ENCODE measurements at regions not wholly inside any gene's neighbourhood (a gene's known extent, or its start where the extent isn't known, plus 50 kb on each side); places are given as distances from the start of the nearest gene placed in this dataset.
"Not testable (repeated sequence)": the region's sequence is repeated elsewhere in the genome, so short reads cannot be mapped to it uniquely, and the experiment has no call there.

DNA sequence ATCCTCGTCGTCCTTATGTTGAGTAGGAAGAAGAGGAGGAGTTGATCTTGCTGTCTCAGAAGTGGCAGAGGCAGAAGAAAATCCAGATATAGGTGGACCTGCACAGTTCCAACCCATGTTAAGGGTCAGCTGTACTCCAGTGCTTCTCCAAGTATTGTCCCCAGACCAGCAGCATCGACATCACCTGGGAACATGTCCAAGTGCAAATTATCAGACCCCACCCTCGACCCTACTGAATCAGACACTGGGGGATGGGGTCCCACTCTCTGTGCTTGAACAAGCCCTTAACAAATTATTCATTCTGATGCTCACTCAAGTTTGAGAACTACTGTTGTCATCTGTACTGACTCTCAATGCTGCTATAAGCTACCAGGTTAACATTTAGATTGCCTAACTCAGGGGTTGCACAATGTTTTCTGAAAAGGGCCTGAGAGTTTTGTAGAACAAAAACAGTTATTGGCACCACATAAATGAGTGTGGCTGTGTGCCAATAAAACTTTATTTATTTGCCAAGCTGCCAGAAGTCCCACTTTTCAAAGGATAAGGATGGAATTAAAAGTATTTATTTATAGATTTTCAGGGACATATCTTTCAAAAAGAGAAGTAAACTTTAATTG is 226.7 kb upstream of the IPO5 start:
- peak; percentile 0 for DNase-seq

DNA sequence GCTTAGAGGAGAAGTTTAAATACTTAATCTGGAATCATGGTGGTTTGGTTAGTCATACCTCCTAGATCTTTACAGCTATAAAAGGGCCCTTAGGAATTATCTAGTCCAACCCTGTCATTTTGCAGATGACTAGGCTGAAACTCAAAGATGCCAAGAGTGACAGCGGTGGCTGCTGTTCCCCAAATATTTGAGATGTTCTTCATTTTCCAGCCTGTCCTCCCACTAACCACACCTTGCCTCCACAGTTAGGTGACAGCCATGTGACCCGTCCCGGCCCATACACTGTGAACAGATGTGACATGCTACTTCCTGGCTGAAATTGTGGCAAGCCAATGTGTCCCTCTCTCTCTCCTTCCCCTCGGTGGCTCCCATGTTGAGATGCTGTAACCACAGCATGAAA is 225.5 kb upstream of the IPO5 start:
- no peak for DNase-seq

DNA sequence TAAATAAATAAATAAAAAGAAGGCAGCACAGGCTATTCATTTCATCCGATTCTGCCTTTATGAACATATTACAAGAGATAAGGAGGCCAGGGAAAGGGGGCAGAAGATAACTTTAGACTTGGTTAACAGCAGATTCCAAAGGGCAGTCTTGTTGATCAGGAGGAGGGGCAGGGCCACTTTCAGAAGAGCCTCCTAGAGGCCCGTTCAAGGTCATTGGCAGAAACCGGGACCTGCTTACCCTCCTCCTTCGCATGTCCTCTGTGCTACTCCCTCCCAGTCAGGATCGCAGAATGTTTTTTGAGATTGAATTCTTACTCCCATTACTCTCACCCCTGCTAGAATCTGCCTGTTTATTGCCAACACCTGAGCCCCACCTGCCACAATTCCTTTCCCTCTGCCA is 217.0 kb upstream of the IPO5 start:
- no peak for DNase-seq

DNA sequence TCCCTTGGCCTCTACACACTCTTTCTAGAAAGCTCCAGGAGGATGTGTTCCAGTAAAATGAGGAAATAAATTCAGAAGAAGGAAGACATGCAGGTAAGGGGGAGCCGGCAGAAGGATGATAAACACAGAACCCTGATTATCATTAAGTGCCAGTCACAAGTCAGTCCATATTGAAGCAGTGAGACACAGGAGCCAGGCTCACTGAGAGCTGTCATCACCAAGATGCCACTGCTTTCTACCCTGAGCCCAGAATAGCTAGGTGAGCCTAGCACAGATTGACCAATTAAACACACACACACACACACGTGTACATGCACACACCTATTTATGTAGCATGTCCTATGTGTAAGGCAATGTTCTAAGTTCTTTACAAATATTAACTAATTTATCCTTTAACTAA is 211.4 kb upstream of the IPO5 start:
- no peak for DNase-seq

DNA sequence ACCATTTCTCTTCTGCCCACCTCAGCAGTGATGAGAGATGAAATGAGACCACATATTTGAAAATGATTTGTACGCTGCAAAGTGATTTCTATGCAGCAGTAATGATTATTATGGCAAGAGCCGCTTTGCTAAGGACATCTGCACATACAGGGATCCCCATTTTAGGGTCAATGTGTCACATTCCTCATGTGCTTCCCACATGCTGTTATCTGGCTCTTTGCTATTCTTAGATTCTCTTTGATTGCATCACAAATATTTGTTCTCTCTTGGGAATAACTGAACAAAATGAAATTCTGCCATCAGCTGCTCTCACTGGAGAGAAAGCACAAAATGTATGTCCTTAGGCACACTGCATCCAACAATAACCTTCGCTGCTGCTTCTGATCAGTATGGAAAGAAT is 209.5 kb upstream of the IPO5 start:
- no peak for DNase-seq

DNA sequence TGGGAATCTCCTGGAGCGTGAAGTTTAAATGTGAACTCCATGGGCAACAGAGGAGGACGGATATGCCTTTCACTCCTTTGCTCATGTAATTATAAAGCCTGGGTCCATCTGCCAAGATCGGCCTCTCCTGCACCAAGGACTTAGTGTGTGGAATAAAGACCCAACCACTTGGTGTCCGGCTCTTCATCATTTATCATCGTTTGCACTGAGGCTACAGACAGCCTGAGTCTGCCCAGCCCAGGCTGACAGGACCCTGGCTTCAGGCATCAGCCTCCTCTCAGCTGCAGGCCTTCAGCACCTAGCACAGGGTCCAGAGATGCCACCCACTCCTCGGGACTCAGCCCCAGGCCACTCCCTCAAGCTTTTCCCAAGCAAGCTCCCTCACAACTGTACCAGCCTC is 206.8 kb upstream of the IPO5 start:
- DNase-seq: no peak

DNA sequence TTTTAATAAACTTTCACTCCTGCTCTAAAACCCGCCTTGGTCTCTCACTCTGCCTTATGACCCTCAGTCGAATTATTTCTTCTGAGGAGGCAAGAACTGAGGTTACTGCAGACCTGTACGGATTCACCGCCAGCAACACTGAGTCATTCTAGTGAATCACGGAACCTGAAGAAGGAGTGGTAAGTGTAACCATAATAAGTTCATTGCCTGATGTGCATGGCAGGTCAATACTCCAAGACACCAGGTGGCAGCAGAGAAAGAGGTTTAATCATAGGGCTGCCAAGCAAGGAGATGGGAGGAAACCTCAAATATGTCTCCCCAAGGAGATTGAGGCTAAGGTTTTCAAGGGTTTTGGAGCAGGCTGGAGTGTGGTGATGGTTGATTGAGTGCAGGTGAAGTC is 204.3 kb upstream of the IPO5 start:
- no peak for DNase-seq

DNA sequence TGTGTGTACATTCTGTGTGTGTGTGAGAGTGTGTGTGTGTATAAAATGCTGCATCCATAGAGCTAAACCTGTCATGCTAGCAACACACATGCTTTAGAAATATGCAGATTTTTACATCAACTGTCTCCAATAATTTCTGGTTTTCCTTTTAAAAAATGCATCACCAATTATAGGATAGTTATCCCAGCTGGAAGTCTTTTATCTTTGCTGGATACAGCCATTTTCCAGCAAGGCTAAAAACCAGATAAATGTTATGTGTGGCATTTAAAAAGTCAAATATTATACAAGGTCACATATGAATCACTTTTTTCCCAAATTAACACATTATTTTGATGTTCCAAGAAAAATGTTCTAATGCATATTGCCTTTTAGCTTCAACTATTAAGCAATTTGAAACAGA is 202.0 kb upstream of the IPO5 start:
- DNase-seq: no peak

DNA sequence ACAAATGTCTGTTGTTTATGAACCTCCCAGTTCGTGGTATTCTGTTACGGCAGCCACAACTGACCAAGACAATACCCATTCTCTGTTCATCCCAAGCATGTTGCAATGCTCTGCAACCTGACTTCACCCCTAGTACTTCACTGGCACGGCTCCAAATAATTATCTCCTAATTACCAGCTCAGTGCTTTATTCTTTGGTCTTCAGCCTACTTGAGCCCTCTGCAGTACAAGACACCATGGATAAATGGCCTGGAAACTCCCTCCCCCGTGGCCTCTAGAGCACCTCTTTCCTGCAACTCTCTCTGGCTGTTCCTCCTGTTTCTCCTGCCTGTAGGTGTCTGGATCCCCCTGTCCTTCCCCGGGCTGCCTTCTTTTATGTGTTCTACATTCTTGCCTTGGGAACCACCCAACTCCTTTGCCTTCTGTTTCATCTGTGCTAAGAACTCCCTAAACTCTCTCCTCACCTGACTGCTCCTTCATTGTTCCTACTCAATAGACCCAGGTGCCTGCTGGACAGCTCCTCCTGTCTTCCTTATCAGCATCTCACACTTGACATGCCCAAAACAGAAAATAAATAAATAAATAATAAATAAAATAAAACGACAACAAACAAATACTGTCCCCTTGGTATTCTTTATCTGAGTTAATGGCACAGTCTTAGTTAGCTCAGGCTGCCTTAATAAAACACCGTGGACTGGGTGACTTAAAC is 200.4 kb upstream of the IPO5 start:
- DNase-seq: peak; percentile 67

DNA sequence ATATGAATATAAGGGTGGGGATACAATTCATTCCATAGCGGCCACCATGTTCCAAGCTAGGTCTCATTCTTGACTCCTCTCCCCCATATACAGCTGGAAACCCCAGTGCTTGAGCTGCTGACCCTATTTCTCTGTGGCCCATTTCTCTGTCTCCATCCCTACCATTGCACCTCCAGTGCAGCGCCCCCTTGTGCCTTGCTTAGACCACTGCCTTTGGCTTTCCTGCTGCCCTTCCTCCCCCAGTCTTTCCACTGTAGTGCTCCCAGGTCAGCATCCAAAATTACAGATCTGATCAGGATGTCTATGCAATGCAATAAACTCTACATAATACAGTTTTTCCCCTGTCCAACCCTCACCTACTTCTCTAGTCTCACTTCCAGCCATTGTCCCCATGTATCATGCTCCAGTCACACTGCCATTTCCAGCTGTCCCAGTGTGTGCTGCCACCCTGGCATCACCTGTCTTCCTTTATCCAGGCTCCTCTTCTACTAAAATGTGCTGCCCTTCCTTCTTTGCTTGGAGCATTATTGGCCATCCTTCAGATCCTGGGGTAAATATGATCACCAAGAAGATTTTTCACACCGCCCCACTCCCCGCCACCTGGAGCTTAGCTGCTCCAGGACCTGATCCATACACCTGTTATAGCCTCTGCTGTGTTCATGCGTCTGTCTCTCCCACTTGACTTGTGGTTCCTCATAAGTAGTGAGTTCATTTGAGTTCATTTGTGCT is 199.4 kb upstream of the IPO5 start:
- DNase-seq: no peak

DNA sequence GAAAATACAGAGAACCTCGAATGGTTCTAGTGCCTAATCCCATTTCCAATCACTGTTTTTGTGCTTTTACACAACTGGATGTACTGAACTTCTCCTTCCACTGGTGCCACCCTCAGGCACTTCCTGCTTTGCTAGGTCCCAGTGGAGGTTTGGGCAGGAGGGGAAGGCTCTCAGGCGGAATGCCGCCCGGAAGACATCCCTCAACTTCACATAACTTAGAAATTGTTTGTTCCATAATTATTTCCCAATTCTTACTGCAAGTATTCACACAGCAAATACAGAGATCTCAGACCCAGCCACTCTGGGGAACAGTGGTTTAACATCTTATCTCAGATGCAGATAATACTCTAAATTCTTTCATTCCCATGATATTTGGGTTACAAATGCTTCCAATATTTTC is 195.7 kb upstream of the IPO5 start:
- no peak for DNase-seq

DNA sequence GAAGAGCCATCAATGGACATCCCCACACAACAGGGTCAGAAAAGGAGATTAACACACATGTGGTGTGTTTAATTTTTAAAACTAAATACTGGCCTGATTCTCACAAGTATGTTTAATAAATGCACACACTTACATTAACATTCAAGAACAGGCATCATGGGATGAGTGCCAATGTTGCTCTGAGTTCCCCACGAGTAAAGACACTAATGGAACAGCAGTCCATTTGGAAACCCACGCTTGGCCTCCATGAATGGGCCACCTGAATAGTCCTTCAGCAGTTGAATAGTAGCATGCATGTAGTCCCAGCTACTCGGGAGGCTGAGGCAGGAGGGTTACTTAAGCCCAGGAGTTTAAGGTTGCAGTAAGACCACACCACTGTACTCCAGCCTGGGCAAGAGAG is 195.2 kb upstream of the IPO5 start:
- DNase-seq: no peak

DNA sequence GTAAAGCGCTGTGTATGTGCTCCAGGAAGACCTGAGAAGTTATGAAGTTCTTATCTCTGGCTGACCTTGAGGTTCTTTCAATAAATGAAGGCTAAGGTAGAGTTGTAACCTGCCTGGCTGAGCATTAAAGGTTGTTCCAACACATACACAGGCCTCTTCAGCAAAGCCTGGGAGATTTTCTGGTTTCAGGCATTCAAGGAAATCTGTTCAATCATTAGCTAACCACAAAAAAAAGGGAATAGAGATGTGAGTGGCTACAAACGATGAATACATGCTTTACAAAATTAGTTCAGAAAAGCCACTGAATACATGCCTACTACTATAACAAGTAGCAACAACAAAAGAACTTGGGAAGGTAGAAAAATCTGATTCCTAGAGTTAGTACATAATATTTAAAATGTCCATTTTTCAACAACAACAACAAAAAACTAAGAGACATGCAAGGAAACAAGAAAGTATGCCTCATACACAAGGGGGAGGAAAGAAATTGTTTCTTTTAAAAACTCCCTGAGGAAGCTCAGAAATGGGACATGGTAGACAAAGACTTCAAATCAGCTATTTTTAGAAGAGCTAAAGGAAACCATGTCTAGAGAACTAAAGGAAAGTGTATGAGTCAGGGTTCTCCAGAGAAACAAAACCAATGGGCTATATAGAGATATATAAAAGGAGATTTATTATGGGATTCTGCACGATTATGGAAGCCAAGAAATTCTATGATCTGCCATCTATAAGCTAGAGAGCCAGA is 191.5 kb upstream of the IPO5 start:
- DNase-seq: no peak

DNA sequence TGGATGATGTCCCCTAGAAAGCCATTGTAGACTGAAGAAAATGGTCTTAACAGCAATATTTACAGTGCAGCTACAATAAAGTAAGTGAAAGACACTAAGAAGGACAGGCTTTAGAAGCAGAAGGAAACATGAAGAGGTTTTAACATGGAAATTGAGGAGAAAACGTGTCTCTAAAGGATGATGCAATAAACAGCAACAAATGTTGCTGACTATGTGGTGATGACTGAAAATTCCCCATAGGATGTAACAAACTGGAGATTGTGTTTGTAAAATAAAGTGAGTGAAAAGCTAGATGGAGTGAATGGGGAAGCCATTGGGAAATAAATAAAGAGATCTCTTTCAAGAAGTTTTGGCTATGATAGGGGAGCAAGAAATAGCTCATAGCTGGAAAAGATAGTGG is 186.7 kb upstream of the IPO5 start:
- no peak for DNase-seq

DNA sequence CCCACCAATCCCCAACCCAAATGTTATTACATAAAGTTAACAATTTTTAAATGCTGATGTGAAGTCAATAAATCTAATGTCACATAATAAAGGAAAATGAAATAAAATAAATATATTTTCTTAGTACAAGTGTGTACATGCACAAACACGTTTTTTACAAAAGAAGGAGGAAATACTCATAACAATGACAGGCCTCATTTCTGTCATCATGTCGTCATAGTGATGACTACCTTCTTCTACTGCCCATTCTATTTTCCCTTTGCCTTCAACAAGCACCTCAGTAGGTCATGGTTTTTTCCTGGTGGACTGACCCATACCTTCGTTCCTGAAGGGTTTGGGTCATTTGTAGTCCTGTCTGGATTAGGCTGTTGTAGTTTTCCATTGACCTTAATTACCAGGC is 185.3 kb upstream of the IPO5 start:
- DNase-seq: no peak

DNA sequence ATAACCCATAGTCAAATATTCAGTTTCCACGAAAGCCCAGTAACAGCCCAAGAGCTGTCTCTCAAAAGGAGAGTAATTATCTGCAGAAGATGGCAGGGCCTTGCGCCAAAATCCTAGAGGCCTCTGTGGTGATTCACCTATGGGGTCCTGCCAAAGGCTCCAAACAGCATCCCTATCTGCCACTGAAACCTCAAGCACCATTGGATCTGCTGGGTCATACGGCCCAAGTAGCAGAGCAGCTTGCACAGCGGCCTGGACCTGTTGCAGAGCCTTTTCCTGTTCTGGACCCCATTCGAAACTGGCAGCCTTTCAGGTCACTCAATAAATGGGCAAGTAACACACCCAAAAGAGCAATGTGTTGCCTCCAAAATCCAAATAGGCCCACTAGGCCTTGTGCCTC is 183.2 kb upstream of the IPO5 start:
- not testable (repeated sequence) for DNase-seq

DNA sequence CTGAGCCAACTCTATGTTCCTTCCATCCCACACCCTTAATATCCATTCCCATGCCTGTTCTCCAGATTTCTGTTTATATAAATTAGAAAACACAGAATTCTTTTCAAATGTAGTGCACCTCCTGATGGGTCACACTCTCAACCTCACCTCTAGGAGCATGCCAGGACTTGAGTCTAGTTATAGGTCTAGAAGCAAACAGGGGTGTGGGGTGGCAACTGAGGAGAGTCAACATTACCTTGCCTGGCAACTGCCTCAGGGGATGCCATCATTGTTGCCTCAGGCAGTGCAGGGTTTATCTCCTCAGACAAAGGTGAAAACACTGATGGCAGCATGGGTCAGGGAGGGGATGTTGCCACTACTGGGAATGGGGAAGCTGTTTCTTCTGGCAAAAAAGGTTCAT is 181.0 kb upstream of the IPO5 start:
- not testable (repeated sequence) for DNase-seq

DNA sequence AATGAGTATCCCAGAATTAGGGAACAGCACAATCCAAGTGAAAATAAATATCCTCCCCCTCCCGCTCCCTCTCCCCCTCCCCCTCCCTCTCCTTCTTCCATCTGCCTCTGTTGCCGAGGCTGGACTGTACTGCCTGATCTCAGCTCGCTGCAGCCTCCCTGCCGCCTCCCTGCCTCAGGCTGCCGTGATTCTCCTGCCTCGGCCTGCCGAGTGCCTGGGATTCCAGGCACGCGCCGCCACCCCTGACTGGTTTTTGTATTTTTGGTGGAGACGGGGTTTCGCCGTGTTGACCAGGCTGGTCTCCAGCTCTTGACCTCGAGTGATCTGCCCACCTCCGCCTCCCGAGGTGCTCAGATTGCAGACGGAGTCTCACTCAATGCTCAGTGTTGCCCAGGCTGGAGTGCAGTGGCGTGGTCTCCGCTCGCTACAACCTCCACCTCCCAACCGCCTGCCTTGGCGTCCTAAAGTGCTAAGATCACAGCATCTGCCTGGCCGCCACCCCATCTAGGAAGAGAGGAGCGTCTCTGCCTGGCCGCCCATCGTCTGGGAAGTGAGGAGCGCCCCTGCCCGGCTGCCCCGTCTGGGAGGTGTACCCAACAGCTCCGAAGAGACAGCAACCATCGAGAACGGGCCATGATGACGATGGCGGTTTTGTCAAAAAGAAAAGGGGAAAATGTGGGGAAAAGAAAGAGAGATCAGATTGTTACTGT is 178.9 kb upstream of the IPO5 start:
- DNase-seq: not testable (repeated sequence)

DNA sequence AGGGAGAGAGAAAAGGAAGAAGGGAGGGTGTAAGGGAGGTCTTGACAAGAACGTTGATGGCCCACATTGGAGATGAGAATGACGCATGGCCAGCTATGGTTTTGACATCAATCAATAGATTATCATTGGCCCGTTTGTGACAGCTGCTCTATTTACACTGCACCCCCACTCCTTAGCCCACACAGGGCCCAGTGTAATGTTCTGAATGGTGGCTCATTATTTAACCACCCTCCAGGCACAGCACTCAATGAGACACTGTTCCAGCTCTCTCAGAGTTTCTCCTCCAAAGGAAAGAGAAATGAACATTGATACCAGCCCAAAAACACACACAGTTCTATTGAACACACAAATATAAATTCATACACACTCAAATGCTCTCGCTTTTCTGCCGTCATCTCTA is 173.0 kb upstream of the IPO5 start:
- no peak for DNase-seq

DNA sequence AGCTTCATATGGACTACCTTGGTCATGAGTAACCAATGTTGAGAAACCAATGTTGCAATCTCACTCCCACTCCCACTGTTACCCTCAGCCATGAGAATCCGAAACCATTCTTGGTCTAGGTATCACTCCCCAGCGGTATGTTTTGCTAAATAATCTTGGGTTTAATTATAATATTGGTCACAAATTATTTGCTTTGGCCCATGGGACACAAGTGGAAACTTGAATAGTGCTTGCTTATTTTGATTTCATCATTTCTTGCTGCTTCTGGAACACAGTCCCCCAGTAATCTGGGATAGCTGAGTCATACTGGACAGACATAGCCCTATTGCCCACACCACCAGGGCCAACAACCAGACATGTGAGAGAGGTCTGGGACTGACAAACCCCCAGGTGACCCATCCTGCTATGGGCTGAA is 171.6 kb upstream of the IPO5 start:
- no peak for DNase-seq

DNA sequence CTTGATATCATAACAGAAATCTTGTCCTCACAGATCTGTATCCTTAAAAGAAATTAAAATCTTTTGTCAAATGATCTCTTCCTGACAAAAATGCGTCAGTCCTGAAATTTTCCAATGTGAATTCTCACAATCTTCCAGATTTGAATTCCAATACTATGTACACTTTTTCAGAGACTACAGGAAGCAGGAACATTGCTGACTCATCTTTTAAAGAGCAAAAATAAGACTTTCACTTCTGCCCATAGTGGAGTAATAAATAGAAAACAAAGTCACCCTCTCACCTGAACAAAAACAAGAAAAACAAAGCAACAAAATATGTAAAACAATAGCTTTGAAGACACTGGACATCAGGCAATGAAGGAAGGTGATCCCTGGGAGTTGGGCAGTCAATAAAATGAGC is 167.0 kb upstream of the IPO5 start:
- DNase-seq: no peak

DNA sequence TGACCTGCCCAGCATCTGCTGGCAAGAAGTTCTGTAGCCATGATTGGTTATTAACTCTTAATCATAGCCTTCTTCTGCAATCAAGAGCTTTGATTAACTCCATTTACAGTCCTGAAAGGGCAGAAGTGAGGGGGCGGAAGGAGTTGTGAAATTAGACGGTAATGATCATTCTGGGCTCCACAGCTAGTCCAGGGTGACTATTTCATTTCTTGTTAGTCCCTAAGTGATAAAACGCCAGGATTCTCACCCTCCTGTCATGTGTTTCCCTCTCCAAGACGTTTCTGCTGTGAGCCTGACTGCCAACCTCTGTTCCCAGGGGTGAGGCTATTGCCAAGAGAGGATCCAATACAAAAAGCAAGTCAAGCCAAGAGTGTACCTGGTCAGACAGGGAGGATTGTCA is 155.9 kb upstream of the IPO5 start:
- DNase-seq: no peak

DNA sequence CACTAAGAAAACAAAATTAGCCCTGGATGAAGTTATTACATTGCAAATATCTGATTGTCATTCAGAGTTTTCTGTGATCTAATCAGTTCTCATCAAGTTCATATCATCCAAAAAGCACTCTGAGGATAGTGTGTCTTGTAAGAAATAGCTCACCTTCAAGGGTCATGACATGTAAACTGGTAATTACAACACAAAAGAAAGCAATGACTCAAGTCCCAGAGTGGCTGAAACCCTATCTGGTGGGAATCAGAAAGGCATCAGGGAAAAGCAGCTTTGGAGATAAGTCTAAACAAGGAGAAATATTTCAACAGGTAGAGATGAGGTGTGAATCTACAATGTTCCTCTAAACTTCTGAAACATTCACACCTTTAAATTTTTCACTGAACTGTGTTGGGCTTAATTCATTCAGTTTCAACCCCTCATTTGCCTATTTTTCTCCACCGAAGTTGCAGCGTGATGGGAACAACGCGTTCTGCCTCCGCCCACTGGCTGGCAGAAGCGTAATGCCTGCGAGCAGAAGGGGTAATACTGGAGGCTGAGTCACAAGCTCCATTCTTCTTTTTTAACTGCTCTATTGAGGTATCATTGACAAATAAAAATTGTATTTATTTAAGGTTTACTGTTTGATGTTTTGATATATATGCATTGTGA is 155.2 kb upstream of the IPO5 start:
- no peak for DNase-seq

Measured in NCI-H1105 treated with DMSO at 0.1 percent for 48 hours (cell line).